B cell (primary cell): ENCODE measurements at regions not wholly inside any gene's neighbourhood (a gene's known extent, or its start where the extent isn't known, plus 50 kb on each side); places are given as distances from the start of the nearest gene placed in this dataset.

Experiments
- EZH2 ChIP-seq: IDR thresholded peaks from 2 replicates; pipeline ENCODE4 v1.6.1; 2012; ENCODE audit warnings: borderline replicate concordance, low read depth, mild to moderate bottlenecking, moderate library complexity, low read length; ENCODE audit not compliant: insufficient read depth, poor library complexity, severe bottlenecking
- TF ChIP-seq, protein P1 (sequence below): fragments of 200-600 bp; IDR thresholded peaks from one replicate; pipeline ENCODE4 v1.8.0; 2022; ENCODE audit warnings: antibody characterized with exemption, mild to moderate bottlenecking

- TF ChIP-seq, protein P1, sequence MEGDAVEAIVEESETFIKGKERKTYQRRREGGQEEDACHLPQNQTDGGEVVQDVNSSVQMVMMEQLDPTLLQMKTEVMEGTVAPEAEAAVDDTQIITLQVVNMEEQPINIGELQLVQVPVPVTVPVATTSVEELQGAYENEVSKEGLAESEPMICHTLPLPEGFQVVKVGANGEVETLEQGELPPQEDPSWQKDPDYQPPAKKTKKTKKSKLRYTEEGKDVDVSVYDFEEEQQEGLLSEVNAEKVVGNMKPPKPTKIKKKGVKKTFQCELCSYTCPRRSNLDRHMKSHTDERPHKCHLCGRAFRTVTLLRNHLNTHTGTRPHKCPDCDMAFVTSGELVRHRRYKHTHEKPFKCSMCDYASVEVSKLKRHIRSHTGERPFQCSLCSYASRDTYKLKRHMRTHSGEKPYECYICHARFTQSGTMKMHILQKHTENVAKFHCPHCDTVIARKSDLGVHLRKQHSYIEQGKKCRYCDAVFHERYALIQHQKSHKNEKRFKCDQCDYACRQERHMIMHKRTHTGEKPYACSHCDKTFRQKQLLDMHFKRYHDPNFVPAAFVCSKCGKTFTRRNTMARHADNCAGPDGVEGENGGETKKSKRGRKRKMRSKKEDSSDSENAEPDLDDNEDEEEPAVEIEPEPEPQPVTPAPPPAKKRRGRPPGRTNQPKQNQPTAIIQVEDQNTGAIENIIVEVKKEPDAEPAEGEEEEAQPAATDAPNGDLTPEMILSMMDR: no peak
- no peak for TF ChIP-seq EZH2
Measured at GRCh38 chr5:88483964-88484672, 215.5 kb upstream of the TMEM161B start.
